ENCODE measurements at regions not wholly inside any gene's neighbourhood (a gene's known extent, or its start where the extent isn't known, plus 50 kb on each side); places are given as distances from the start of the nearest gene placed in this dataset.

GRCh38 chrX:25941559-25942250 is 196.4 kb upstream of the MAGEB18 start:
- Mint-ChIP-seq H3K27ac (no peak overlapping the region), H3K4me3 (no peak overlapping the region), H3K36me3 (no peaks in the 10 kb centered on the region), H3K4me1 (ENCODE audit: unreplicated experiment) (no peaks in the 10 kb centered on the region), H3K27me3 (no peaks in the 10 kb centered on the region), H3K9me3 (no peaks in the 10 kb centered on the region)
- no peak for TF ChIP-seq CTCF (conservative IDR thresholded peaks at IDR 0.05)
- DNase-seq (ENCODE audit: extremely low spot score, unreplicated experiment): no peak

DNA sequence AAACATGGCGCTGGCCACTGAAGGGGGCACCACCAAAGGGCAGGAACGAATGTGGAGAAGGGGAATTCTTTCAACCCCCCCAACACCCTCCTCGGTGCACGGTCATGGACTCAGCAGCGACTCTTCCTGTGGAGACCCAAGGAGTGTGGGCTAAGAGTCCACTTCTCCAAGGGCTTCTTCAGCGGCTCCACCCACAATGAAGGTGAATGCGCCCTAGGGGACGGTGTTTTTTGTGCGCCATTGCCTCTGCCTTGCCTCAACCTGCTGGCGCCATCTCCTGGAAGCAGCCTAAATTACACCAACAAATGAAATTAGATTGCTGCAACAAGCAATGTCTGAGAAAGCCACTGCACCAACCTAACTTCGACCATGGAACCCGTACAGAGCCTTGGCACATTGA is 169.2 kb upstream of the MAGEB18 start:
- H3K9me3 Mint-ChIP-seq: peaks cover 4% of the 10 kb centered on the region
- peak; percentile 66 for TF ChIP-seq CTCF (conservative IDR thresholded peaks at IDR 0.05)
- no peaks in the 10 kb centered on the region for H3K27me3 Mint-ChIP-seq
- no peaks in the 10 kb centered on the region for H3K36me3 Mint-ChIP-seq
- H3K4me3 Mint-ChIP-seq: no peak overlapping the region
- no peaks in the 10 kb centered on the region for H3K4me1 Mint-ChIP-seq (ENCODE audit: unreplicated experiment)
- no peak overlapping the region for H3K27ac Mint-ChIP-seq
- no peak for DNase-seq (ENCODE audit: extremely low spot score, unreplicated experiment)

DNA sequence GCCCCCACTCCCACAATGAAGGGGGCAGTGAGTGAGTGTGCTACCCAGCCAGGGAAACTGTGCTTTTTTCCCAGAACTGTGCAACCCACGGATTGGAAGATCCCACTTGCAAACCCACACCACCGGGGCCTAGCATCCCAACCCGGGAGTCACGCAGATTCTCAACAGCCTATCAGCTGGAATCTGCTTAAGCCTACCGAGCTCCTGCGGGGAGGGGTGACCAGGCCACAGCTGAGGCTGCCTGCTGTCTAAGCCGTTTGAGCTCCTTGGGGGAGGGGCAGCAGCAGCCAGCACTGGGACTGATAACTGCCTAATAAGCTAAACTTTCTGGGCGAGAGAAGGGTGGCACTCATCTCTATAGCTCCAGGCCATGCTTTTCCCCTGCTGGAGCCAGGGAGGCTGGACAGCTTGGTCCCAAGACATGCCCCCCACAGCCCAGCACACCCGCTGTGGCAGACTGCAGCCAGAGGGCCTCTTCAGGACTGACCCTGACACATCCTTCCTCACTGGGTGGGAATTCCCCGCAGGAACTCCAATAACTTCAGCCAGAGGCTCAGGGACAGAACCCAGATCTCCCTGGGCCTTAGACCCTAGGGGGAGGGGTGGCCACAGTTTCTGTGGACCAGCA is 161.3 kb upstream of the MAGEB18 start:
- H3K36me3 Mint-ChIP-seq: no peaks in the 10 kb centered on the region
- H3K27me3 Mint-ChIP-seq: no peaks in the 10 kb centered on the region
- no peaks in the 10 kb centered on the region for H3K4me1 Mint-ChIP-seq (ENCODE audit: unreplicated experiment)
- DNase-seq (ENCODE audit: extremely low spot score, unreplicated experiment): no peak
- no peak for TF ChIP-seq CTCF (conservative IDR thresholded peaks at IDR 0.05)
- H3K4me3 Mint-ChIP-seq: no peak overlapping the region
- H3K27ac Mint-ChIP-seq: no peak overlapping the region
- no peaks in the 10 kb centered on the region for H3K9me3 Mint-ChIP-seq

DNA sequence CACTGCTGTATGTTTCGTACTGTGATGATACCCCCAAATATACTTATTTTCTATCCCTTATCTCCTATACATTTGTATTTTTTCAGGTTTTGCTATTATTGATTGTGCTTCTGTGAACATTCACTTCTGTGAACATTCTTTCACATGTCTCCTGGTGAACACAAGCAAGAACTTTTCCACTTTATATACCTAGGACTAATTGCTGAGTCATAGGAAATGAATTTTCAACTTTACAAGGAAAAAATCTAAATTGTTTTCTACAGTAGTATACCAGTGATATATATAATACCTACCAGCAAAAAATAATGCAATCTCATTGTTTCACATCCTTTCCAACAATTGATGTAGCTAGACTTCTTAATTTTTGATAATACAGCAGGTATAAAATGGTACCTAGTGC is 139.5 kb upstream of the MAGEB18 start:
- Mint-ChIP-seq H3K4me3 (no peak overlapping the region), H3K27me3 (no peaks in the 10 kb centered on the region), H3K4me1 (ENCODE audit: unreplicated experiment) (no peaks in the 10 kb centered on the region), H3K36me3 (no peaks in the 10 kb centered on the region), H3K27ac (no peak overlapping the region), H3K9me3 (no peaks in the 10 kb centered on the region)
- no peak for DNase-seq (ENCODE audit: extremely low spot score, unreplicated experiment)
- TF ChIP-seq CTCF (conservative IDR thresholded peaks at IDR 0.05): no peak

DNA sequence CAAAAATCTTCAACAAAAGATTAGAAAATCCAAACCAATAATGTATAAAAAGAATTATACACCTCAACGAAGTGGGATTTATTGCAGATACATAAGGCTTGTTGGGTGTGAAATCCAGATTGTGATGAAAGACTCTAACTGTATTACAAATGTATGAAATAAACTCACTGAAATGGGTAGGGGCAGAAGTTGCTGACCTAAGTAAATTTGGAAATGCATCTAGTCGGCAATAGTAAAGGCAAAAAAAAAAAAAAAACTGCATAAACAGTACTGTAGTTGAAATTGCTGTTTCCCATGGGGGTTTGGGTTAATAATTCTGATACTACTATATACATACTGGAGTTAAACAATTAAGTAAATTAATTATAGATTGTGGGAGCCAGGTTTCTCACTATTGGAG is 130.7 kb upstream of the MAGEB18 start:
- no peaks in the 10 kb centered on the region for H3K36me3 Mint-ChIP-seq
- H3K4me3 Mint-ChIP-seq: no peak overlapping the region
- no peaks in the 10 kb centered on the region for H3K4me1 Mint-ChIP-seq (ENCODE audit: unreplicated experiment)
- no peak for DNase-seq (ENCODE audit: extremely low spot score, unreplicated experiment)
- no peak for TF ChIP-seq CTCF (conservative IDR thresholded peaks at IDR 0.05)
- H3K9me3 Mint-ChIP-seq: no peaks in the 10 kb centered on the region
- no peaks in the 10 kb centered on the region for H3K27me3 Mint-ChIP-seq
- H3K27ac Mint-ChIP-seq: no peak overlapping the region
